Body of pancreas (tissue), 4 donors: ENCODE measurements at regions not wholly inside any gene's neighbourhood (a gene's known extent, or its start where the extent isn't known, plus 50 kb on each side); places are given as distances from the start of the nearest gene placed in this dataset.

Source experiments
- POLR2A ChIP-seq, 3 donors: fragments of 450-650 bp; IDR thresholded peaks; one replicate each; pipeline ENCODE4 v1.6.1; 2016; ENCODE audit warnings: antibody characterized with exemption in 3 of 3, mild to moderate bottlenecking in 2 of 3
- TF ChIP-seq, protein P1 (sequence below), 7 experiments: fragments of 450-650 bp in 4 of 7; fragments of 200-600 bp in 3 of 7; sonication (generic) in 3 of 7; IDR thresholded peaks; one replicate each; pipeline ENCODE4 v1.5.1; 2016 to 2019; ENCODE audit warnings: antibody characterized with exemption in 7 of 7

DNA sequence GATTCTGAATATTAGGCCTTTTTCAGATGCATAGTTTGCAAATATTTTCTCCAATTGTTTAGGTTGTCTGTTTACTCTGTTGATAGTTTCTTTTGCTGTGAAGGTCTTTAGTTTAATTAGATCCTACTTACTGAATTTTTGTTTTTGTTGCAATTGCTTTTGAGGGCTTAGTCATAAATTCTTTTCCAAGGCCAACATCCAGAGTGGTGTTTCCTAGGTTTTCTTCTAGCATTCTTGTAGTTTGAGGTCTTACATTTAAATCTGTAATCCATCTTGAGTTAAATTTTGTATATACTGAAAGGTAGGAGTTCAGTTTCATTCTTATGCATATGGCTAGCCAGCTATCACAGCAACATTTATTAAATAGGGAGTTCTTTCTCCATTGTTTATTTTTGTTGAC, 404.8 kb downstream of the LNPK start:
- TF ChIP-seq, protein P1, sequence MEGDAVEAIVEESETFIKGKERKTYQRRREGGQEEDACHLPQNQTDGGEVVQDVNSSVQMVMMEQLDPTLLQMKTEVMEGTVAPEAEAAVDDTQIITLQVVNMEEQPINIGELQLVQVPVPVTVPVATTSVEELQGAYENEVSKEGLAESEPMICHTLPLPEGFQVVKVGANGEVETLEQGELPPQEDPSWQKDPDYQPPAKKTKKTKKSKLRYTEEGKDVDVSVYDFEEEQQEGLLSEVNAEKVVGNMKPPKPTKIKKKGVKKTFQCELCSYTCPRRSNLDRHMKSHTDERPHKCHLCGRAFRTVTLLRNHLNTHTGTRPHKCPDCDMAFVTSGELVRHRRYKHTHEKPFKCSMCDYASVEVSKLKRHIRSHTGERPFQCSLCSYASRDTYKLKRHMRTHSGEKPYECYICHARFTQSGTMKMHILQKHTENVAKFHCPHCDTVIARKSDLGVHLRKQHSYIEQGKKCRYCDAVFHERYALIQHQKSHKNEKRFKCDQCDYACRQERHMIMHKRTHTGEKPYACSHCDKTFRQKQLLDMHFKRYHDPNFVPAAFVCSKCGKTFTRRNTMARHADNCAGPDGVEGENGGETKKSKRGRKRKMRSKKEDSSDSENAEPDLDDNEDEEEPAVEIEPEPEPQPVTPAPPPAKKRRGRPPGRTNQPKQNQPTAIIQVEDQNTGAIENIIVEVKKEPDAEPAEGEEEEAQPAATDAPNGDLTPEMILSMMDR (IDR thresholded peaks at IDR 0.05) = no peak
- no peak for TF ChIP-seq POLR2A (IDR thresholded peaks at IDR 0.05)
